NCI-H2081 treated with DMSO at 0.1 percent for 48 hours (cell line): ENCODE measurements at regions not wholly inside any gene's neighbourhood (a gene's known extent, or its start where the extent isn't known, plus 50 kb on each side); places are given as distances from the start of the nearest gene placed in this dataset.

ENCODE experiments used
- DNase-seq: peaks from one replicate; lab custom pipeline; 2025; lab: John Stamatoyannopoulos, UW

DNA sequence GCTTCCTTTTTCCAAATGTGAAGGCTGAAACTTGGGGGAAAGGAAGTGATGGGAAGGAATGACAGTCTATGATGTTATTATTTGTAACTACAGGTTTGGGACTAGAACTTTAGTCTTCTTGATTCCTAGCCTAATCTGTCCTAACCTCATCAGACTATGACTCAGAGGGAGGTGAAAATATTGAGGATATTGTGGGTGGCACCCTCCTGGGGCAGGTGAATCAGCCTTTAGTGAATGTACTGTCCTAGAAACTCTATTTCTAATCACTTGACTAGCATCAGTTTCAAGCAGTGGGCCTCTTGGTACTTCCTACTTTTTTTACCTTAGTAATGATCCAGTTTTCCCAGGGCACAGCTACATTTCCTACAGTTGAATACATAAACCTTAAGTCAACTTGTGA lies 829.0 kb upstream of the API5 start:
- DNase-seq = no peak

GRCh38 chr11:42490506-42490905 lies 821.3 kb upstream of the API5 start:
- no peak for DNase-seq

GRCh38 chr11:42494459-42494858 lies 817.3 kb upstream of the API5 start:
- DNase-seq = no peak

DNA sequence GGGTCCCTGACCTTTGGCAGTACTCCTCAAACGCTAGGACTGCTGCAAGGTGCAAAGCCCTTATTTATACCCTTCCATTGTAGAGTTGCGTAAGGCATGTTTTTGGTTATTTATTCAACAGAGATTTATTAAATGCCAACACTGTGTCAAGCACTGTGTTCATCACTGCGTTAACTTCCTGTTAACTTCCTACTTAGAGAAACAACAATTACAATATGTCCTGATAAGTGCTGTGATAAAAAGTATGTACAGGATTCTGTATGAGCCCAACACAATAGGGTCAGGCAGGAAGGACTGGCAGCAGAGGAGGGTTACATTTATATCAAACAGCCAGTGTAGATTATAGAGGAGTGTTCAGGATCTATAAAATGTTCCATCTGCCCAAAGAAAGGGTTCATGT lies 812.8 kb upstream of the API5 start:
- DNase-seq = no peak

DNA sequence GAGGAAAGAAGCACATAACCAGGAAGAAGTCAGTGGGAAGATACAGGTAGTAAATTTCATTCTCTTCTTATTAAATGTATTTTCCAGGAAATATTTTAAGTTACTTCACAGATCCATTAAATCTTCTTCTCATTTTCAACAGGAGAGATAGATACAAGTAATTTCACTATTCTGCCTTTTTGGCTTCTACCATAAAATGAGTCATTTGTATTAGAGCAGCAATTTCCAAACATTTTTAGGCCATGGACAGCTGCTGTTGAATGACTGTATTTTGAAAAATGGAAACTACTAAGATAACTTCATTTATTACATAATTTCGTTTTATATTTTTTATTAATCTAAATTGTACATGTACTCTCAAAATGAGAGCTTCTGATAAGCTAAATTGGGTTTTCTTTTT lies 809.6 kb upstream of the API5 start:
- no peak for DNase-seq

DNA sequence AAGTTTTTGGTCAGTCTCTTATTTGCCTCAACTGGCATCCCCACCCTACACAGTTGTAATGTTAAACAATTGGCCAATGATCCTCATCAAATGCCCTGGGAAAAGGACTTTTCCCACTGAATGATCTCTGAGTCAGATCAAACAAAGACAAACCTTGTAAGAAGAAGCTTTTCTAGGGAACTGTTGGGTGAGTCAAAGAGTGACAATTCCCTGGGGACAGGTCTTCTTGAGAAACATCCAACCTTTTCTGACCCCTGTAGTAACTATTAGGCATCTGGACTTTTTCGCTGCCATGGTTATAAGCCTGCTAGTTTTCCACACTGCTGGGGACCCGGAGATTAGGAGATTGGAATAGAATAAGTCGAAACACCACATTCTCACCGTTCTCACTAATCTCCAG lies 789.8 kb upstream of the API5 start:
- DNase-seq = no peak

DNA sequence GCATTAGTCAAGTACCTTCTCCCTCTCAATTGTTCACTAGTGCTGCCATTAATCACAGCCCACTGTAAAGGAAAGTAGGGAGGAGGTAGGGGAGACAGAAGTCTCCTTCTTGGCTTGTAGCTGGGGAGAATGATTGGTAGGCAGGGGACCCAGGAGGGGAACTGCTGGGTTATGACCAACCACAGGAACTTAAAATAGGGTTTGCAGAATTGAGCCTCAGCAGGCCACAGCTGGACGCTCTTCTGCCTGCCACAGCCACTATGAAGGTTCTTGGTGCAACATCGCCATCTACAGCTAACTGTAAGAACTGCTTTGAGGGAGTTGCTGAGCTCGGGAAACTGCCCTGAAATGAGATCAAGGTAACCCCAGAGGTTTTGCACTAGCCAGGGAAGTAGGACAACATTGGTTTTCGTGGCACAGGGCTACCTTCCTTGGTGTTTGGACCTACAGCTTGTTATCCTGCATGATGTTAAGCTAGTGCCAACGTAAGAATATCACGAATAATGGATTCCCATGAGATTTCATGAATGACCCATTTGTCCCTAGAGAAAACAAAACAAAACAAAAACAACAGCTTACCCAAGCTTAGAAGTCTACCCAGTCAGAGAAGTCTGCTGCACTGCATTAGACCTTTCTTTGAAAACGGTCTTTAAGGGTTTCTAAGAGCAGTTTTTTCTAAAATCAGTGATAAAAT lies 787.1 kb upstream of the API5 start:
- no peak for DNase-seq

- DNase-seq = no peak
These were observed 785.4 kb upstream of the API5 start for GRCh38 chr11:42526426-42526825.

DNA sequence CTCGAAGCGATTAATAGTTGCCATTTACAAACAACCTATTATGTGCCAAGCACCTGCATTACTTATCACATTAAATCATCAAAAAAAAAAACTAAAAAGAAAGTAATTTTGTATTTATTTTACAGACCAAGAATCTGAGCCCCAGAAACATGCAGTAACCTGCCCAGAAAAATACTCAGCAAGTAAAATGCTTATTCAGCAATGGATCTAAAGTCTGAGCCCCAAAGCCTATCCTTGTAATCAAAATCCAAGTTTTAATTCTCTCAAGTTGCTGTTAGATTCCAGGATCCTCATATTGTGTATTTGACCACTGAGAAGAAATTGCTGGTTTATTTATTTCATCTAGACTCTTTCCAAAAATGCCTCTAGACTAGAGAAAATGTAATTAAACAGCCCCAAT lies 783.3 kb upstream of the API5 start:
- no peak for DNase-seq

DNA sequence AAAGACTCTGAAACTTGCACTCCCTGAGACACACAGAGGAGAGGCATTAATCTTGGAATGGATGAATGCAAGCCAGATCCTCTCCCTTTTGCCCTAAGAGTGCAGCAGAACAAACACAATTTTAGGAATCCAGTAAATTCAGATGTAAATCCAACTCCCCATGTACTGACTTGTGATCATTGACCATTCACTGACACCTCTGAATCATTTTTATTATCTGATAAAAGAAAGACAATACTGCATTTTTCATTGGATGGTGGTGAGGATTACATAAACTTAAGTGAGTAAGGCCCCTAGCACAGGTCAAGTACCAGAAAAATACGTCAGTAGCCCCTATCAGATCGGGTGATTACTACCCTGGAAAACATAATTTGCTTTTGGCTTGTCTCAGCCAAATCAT lies 782.9 kb upstream of the API5 start:
- DNase-seq = no peak

GRCh38 chr11:42536611-42537360 lies 775.0 kb upstream of the API5 start:
- no peak for DNase-seq

- no peak for DNase-seq
These were observed 769.5 kb upstream of the API5 start for GRCh38 chr11:42542336-42542735.

DNA sequence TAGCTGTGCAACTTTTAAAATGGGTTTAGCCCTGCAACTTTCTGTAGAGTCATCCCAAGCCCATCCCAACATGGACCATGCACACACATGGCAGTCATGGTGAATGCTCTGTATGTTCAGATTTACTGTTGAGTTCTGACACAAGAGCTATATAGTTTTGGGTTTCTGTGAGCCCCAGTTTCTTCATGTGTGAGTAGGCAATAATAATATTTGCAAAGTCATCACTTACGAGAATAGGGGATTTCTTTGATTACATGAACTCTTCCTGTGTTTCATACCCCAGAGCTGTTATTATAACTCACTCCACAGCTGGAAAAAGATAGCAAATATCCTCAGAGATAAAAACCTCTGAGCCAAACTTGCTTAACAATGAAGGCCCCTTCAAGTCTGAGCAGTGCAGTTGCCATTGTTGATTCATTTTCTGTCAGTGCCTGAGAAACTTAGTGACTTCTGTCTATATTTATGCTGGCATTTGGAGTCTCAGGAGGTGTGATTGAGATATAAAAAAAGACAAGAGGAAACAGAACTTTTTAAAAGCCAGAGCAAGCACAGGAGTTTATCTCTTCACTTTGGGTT lies 767.9 kb upstream of the API5 start:
- DNase-seq = no peak

DNA sequence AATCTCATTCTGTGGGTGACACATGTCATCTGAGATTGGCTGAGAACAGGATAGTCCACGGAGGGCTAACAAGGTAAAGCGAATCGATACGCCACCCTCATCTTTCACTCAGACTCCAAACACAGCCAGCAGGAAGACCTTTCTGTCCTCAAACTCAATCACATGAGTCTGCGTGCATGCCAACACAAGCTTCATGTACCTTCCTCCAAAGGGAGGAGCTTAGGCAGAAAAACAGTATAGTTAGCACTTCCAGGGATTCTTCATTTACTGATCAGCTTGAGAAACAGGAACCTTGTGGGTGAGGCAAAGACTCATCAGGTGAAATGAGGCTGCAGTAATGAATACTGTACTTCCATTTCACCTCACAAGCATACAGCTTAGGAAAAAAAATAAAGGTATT lies 767.1 kb upstream of the API5 start:
- no peak for DNase-seq

- no peak for DNase-seq
These were observed 765.8 kb upstream of the API5 start for GRCh38 chr11:42545954-42546353.

DNA sequence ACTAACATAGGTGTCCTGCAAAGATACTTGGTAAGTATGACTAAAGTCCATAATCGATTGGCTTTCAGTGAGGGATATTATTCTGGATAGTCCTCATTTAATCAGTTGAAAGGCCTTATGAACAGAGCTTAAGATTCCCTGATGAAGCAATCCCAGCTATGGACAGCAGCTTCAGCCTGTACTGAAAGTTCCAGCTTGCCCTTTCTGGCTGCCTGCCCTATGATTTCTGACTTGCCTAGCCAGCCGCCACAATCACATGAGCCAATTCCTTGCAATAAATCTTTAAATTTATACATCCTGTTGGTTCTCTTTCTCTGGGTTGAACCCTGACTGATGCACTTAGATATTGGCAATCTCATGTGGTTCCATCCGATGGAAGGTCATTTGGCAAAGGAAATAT lies 759.0 kb upstream of the API5 start:
- DNase-seq = no peak

GRCh38 chr11:42555190-42555589 lies 756.6 kb upstream of the API5 start:
- no peak for DNase-seq

DNA sequence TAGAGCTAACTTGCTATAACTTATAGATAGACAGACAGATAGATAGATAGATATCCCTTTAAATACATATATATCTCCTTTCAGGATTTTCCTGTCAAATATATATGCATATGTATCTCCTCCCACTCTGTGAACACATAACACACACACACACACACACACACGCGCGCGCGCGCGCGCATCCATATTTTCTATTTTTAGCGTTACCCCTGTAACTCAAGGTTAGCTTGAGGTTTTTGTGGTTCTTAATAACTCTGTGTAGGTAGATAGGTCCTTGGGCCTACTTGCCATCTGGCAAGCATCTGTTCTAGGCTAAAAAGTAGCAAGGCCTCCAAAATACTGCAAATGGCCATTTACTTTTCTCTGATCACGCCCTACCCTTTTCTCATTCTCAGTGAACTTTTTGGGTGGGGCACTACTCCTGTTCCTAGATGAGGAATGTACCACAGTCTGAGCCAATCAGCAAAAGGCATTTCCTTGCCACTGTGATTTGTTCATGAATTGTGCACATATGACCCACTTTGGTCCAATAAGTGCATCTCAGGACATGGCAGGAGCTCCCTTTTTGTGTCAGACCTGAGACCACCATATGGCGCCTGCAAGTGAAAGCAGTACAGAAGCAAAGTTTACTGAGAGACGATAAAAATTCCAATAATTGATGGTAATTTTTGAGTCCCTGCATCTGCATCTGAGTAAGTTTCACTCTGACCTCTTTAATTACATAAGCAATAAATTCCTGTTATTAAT lies 740.5 kb upstream of the API5 start:
- DNase-seq = no peak

DNA sequence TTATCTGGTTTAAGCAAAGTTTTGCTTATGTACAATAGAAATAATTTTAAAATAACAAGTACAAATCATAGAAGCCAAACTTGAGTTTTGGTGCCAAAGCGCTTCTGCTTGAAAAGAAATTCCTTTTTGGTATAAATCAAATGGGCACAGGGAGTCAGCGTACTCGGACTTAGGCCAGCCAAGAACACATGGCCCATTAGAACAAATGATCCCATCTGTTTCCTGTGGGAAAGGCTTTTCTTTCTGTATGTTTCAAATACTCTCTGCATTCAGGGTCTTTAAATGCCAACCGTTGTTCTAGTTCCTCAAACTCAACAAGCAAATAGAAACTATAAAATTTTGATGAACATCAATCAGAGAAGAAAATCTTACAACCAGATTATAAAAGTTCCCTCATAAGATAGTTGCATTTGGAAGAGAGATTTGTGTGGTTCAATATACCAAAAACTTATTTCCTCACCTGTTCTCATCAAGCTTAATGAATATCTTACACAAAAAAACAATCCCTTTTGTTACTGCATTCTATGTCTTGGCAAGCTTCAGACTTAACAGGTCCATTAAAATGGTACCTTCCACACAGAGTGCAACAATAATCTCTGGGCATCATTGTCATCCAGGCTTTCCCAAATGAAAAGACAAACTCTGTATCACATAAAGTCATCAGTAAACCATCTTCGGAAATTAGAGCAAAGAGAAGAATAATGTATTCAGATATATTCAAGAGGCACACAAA lies 739.8 kb upstream of the API5 start:
- no peak for DNase-seq

GRCh38 chr11:42576318-42576717 lies 735.5 kb upstream of the API5 start:
- DNase-seq = no peak

GRCh38 chr11:42589286-42589685 lies 722.5 kb upstream of the API5 start:
- no peak for DNase-seq

DNA sequence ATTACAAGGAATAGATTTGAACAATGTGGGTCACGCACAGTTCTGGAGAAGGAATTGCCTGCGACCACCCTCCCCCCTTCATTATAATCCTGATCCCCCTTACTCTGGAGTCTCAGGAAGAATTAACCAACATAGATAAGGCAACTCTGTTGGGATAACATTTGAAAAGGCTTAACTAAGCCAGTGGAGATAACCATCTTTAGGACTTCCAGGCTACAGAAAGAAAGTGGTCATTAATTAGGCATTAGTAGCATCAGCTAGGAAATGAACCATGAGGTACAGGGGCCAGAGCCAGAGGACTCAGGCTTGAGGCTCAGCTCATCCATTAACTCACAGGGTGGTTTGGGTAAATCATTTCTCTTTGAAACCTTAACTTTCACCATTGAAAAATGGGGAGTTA lies 720.0 kb upstream of the API5 start:
- no peak for DNase-seq
